SHP77 (cell line): ENCODE measurements at regions not wholly inside any gene's neighbourhood (a gene's known extent, or its start where the extent isn't known, plus 50 kb on each side); places are given as distances from the start of the nearest gene placed in this dataset.

Experiments used
- DNase-seq, 2 experiments: peaks; one replicate each; lab custom pipeline; 2025; lab: John Stamatoyannopoulos, UW

DNA sequence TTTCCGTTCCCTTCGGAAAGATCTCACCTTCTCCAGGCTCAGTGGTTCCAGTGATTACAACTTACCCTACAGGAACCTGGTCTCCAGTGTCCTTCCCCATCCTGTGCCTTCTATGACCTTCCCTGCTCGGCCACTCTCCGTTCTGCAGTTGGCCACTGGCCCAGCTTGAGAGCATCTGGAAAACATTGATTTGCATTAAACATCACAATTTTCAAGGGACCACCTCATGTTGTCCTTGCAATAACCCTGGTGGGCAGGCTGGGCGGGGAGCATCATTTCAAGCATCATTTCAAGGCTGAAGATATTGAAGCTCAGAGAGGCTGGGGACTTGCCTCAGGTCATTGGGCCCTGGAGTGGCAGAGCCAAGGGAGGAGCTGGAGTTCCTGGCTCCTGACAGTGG is 177.4 kb downstream of the SEC61B start:
- no peak for DNase-seq

DNA sequence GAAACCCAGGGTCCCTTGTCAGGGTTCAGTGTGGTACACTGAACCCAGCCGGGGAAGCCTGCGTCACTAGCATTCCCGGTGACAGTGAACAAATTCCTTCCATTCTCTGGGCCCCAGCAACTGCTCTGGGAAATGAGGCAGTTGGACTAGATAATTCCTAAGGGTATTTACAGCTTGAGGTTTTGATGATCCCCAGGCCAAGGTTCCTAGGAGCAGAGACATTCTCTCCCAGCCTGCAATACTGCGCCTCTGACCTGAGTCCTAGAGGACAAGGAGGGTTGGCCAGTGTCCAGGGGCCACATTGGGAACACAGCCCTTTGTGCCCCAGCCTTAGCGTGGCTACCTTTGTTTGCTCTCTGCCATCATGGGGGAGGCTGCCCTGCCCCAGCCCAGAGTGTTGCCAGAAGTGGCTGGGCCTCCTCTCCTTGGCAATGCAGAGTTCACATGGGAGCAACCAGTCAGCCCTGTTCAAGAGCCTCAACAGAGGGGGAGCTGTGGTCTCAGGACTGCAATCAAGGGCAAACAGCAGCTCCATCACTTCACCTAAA is 178.2 kb downstream of the SEC61B start:
- no peak for DNase-seq

DNA sequence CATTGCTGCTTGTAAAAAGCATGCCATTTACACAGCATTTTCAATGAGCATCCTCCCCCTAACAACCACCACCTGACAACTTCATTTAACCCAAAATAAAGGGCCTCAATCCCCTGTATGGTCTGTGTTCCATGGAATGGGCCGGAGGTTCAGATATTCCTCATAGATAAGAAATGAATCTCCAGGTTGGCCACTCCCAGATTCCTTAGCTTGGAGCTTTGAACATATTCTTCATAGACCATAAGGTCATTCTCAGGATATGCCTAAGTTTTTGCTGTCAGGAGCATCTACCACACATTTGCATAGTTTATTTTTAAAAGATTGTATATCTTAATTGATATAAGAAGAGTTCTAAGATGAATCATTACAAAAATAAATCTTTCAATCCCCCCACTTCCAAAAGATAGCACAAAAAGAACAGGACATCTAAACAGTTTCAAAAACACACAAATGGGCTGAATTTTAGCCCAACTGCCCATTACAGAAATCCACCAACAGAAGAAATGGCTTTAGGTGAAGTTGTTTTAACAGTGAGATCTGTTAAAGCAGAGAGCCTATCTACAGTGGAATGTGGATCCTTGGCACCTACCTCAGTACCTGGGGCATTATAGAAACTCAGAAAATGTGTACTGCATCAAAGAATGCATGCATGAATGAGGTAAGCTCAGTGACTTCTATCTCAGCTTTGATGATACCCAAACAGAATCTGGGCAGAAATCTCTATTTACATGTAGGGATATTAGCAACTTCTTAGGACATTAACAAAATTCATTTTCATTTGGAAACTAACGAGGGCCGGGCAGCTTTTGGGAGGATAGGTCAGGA is 179.8 kb downstream of the SEC61B start:
- no peak for DNase-seq

DNA sequence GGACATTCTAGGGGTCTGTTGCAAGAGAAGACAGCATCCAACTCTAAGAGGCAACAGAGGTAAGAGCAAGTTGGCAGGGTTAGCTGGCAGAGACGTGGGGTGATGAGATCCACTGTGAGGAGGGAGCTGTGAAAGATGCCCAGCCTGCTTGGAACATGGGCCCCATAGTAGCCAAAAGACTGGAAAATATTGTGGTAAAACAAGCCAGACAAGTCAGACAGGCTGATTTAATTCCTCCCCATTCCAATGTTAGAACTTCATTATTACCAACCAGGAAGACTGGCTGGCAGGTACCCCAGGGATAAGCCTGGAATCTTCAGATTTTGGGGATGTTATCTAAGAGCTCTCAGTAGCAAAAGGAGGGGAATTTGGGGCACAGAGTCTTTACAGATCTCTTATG is 181.3 kb downstream of the SEC61B start:
- DNase-seq: no peak

DNA sequence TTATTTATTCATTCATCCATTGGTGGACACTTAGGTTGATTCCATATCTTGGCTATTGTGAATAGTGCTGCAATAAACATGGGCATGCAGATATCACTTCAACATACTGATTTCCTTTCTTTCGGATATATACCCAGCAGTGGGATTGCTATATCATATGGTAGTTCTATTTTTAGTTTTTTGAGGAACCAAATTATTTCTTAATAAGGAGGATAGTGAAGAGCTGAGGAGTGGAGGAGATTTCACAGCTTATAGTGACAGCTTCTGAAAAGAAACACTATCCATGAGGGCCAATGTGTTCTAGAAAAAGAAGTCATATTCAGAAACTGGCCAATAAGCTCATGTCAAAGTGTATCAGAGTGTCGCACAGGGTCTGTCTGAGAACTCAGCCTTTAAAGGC is 183.3 kb downstream of the SEC61B start:
- DNase-seq: no peak

DNA sequence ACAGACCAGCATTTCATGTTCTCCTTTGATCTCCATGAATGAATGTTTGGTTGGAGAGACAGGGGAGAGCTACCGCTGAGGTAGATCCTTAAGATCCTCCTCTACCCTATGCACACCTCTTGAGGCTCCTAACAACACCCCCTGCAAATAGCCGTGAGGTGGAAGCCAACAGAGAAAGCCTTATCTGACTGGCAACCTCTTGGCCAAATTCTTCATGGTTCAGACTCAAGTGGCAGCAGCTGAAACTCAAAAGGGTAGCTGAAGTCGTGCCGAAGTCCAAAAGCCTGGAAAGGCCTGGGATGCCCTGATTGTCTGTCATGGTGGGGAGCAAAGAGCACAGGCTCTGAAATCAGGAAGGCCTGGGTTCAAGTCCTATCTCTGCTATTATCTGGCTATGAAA is 184.9 kb downstream of the SEC61B start:
- no peak for DNase-seq

DNA sequence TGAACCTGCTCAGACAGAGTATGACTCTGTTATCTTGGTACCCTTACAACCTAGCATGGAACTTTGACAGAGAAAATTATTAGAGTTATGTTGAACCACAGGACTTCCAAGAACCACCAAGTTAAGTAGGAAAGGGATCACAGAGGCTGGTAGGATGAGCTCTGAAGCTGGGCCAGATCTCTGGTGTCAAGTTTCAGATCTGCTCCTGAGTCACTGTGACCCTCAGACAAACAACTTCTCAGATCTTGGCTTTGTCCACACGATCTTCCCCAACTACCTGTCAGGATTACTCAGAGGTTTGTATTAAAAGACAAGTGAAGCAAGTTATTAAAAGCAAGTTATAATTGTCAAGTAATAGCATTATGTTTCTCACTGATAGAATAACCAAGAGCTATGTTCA is 189.0 kb downstream of the SEC61B start:
- no peak for DNase-seq

DNA sequence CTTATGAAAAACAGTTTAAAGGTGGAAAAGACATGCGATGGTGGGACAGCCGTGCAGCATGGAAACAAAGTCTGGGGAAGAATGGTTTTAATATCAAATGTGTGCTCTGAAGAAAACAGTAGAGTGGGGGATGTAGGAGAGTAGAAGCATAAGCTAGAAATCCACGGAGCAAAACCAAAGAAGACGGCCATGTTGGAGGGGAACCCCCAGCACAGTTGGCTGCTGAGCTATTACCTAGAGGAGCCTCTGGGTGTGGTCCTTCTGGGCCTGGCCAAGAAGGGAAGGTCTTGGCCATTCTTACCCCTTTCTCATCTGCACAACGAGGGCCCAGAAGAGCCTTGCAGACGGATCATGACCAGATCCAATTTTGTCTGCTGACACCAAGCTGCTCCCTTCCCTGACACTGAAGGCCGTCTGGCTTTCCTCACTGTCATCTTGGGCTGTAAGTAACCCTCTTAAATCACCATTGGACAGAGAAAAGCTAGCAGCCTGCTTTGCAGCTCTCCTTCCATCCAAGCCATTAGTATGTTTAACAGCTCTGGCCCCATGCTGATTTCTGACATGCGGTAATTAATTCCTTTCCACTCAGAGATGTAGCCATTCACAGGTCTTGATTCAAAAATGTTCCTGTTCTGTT is 189.5 kb downstream of the SEC61B start:
- DNase-seq: no peak

DNA sequence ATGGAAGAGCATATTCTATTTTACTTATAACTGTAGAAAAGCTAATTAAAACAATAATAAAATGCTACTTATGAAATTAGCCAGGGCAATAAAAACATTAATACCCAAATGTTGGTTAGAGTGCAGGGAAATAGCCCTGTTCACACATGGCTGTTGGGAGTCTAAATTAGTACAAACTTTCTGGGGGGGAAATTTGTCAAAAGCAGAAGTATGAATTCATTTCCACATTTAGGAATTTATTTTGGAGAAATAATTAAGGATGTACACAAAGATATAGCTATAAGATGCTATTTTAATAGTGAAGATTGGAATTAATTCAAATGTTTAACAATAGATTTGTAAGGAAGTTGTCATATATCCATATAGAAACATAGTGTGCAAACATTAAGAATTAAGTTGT is 190.5 kb downstream of the SEC61B start:
- DNase-seq: no peak

DNA sequence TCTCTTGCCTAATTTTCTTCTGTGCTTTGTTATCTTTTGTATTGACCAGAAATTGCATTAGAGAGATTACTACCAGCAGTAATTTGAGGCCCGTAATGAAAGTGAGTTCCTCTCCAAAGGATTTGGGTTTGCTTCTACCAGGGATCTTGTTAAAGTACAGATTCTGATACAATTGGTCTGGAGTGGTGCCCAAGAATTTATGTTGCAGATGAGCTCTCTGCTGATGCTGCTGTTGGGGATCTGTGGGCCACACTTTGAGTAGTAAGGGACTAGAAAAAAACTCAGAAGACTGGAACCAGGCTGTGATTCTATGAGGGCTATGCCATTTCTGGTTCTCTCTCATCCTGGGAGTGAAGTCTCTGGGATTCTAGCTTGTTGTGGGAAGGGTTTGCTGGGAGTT is 192.2 kb downstream of the SEC61B start:
- DNase-seq: no peak

DNA sequence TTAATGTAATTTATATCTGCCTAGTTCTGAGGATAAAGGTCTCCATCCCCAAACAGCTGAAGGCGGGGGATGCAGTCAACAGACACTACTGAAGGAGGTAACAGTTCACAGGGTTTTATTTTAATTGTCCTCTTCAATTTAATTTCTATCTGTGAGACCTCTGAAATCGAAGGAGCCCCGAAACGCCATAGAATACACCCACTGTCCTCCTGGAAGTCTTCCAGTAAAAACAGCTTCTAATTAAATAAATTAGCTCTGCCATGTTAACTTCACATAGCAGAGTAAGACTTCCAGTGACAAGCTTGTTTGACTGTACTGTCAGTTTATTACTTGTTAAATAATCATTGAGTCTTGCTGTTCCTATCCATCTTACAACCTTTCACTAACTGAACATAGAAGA is 193.5 kb downstream of the SEC61B start:
- no peak for DNase-seq

DNA sequence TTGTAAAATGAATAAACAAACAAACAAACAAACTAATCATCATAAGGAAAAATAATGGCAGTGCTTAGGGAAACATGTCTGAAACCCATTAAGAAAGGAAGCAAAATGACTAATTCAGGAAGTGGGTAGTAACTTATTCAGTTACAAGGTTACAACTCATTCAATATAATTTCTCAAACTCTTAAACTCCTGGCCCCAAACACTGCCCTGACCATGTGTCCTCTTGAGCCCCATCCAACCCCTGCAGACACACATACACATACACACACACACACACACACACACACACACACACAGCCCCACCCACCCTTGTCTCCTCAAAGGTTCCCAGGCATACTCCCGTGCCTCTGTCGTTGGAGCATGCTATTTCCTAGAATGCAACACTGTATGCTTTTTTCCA is 193.9 kb downstream of the SEC61B start:
- DNase-seq: no peak

DNA sequence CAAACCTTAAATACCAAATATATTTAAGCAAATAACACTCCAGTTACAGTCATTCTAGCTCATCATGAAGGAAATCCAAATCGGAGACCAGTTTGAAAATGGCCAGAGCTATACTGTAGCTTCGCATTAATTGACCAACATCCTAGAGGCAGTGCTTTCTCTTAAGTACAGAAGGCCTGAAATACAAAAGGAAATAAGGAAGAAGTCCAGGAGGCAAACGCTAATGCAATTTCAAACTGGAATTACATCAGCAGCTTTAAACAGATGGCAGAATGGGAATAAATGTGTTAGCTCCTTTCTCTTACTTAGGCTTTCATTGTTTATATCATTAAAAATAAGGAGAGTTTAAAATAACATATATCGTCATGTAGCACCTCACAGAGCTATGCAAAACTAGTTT is 197.0 kb downstream of the SEC61B start:
- no peak for DNase-seq

DNA sequence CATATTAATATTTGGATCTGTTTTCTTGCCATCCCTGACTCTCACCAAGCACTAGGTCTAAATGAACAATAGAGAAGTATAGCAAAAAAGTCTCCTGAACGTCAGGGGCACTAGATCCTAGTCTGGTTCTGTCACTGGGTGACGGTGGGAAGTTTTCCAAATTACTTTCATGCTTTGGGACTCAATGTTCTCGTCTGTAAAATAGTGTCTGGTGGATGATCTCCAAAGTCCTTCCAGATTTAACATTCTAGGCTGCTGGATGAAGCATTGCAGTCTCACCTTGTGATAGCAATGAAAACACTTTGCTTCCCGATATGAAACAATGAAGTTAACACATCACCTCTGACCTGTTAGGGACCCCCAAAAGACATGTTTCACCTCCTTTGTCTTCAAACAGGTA is 199.3 kb downstream of the SEC61B start:
- DNase-seq: no peak

DNA sequence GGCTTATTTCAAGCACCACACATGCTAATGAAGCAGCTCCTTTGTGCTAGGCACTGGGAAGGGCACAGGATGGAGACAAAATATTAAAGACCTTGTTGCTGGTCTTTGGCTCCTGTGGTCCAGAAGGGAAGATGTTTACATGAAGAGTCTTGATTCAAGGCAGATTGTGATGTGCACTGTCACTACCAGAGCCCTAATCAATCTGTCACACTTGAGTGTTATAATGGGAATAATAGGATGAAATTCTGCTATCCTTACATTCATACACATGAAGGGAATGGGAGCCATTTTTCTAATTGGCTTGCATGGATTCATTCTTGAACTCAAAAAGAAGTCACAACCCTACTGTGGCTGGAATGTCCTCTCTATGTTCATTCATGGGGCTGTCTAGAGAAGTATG is 203.0 kb downstream of the SEC61B start:
- DNase-seq: no peak

DNA sequence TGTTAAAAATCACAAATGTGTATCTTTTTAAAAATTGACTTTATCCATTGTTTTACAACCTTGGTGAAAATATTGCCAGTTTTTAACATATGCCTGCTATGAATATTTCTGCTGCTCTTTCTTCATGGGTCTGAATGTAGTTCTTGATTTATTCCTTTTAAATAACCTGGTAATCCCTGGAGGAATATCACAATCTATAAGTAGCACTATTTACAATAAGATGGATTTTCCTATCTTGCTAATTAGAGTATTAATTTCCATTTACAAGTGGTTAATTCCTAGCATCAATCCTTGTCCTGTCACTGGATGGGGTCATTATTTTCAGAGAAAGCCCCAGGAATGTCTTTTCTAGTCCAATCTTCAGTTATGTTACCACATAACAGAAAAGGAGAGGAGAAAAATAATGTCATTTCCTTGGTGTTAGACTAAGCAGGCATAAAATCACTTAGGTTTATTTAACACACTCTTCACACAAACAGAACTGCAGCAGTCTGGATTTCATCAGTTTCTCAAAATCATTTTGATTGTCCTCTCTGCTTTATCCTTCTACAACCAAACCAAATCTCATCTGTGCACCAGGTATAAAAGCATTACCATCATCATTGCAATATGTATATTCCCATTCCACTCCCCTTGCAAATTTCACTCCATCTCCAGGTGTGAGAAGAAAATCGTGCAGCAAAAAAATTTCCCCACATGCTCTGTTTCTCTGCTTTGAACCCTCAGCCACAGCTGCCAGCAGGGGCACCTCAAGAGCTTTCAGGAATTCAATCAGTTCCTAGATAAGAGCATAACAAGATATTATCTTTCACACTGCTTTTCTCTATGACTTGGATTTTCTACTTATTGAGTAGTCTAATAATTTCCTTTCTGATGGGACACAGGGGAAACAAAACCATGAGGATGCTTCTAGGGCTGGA is 204.1 kb downstream of the SEC61B start:
- DNase-seq: no peak

DNA sequence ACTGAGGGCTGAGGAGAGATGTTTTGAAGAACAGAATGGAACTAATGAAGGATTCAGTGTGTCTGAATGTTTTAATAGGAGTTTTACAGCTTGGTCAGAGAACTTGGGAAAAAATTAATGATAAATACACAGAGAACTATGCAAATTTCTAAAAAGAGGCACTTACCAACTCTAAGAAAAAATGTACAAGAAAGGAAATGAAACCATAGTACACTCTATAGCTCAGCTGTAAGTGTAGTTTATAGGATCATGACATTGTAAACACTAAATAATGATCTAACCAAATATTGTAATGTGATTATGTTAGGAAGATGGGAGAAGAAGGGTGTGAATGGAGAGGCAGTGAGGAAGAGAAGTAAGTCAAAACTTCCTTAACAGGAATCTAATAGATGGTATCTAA is 205.2 kb downstream of the SEC61B start:
- DNase-seq: no peak

DNA sequence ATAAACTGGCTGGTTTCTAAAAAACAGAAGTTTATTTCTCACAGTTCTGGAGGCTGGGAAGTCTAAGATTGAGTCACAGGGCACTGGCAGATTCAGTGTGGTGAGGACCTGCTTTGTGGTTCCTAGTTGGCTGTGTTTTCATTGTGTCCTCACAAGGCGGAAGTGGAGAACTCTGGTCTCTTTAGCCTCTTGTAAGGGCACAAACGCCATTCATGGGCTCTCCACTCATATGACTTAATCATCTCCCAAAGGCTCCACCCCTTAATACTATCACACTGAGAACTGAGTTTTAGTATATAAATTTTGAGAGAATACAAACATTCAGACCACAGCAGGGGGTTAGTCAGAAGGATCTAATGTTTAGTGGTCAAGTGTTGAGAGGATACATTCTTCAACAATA is 208.2 kb downstream of the SEC61B start:
- no peak for DNase-seq

DNA sequence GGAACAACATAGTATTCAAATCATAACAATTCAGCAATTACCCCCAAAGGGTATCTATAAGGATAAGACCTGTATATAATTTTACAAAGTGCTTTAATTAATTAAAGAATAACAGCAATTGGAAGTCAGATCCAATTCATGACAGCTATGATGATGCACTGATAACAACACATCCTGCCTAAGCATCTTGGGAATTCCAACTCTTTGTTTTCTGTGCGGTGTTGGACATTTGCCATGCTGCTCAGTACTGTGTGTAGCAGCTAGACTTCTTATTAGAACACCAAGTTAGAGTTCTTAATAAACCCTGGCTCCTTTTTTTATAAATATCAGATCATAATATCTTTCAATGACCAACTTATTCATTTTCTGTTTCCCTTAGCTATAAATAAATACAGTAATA is 209.0 kb downstream of the SEC61B start:
- no peak for DNase-seq

DNA sequence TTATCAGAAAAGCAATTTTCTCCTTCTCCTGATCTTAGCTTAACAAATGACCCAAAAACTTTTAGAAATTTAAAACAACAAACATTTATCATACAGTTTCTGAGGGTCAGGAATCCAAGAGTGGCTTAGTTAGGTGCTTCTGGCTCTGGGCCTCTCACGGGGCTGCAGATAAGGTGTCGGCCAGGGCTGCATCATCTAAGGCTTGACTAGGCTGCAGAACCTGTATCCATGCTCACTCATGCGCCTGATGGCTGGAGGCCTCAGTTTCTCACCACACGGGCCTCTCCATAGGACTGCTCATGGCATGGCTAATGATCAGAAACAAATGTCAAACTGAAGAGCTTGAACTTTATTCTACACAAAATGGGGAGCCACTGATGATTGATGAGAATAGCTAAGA is 210.0 kb downstream of the SEC61B start:
- no peak for DNase-seq

DNA sequence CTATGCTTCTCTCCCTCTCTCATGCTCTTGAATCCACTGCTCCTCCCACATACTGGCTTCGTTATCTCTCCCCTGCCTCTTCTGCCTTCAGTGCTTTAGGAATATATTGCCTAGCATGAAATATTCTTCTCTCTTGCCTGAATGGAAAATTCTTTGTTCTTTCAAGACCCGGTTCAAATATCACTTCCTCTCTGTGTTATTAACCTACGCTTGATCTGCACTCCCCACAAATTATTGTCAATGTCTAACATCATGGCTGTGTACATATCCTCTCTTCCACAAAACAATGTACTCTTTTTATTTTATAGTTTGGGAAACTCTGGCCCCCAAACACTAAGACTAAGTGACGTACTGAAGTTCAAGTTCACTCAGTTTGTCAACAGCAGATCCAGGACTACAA is 211.0 kb downstream of the SEC61B start:
- DNase-seq: no peak

DNA sequence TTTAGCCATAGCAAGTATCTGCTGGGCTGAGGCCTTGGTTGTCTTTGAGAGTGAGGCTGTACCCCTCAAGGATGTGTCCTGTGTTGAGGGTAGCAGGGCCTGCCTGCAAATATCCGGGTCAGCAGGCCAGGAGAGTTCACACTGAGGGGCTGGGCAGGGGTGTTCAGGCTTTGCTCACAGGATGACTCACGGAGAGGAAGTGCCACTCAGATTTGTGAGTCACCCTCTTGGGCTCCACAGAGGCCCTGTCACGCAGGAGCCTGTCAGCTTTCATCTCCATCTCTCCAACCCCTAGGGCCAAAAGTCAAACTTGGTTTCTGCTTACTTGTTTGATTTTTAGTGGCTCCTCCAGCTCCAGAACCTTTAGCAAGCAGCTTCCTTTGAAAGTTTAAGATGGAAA is 211.5 kb downstream of the SEC61B start:
- peak in 1 of 2 experiments; percentile 43 for DNase-seq

DNA sequence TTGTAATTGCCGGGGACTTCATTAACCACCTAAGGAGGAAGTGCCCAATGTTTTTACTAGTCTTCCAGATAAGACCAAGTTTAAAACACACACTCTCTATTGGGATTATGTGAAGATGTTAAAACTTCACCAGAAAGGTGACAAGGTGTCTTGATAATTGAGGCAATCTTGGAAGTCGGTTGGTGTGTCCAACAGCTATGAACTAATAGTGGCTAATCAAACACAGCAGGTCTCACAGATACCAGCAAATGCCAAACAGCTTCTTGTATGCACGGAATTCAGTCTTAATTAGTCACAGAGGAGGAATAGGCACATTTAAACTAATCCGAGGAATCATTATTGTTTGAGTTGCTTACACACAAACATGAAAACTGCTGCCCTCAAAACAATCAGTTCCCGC is 214.5 kb downstream of the SEC61B start:
- DNase-seq: no peak
